DND-41 (cell line): ENCODE measurements at regions not wholly inside any gene's neighbourhood (a gene's known extent, or its start where the extent isn't known, plus 50 kb on each side); places are given as distances from the start of the nearest gene placed in this dataset.

Source experiments
- ATAC-seq: fragments of 200-7000 bp; cut with Tn5 transposase; 3 replicates; pipeline ENCODE4 v1.9.1; 2021; ENCODE audit warnings: low read depth; ENCODE audit not compliant: insufficient read depth
- DNase-seq: peaks from one replicate; pipeline ENCODE4 v3.0.0-alpha.2; 2020
- H2AFZ ChIP-seq: 2 replicates; pipeline ENCODE4 v1.6.0; 2012; ENCODE audit warnings: low read depth, low read length
- H3K27ac ChIP-seq: 2 replicates; pipeline ENCODE4 v1.5.1; 2012; ENCODE audit warnings: low read length, inconsistent platforms
- H3K27me3 ChIP-seq: fragments of 200-600 bp; sonication (generic); 2 replicates; pipeline ENCODE4 v1.6.0; 2012; ENCODE audit warnings: low read length, mild to moderate bottlenecking, inconsistent platforms; ENCODE audit not compliant: insufficient read depth, poor library complexity
- H3K36me3 ChIP-seq: 2 replicates; pipeline ENCODE4 v1.5.1; 2012; ENCODE audit warnings: low read length, inconsistent platforms; ENCODE audit not compliant: insufficient read depth
- H3K4me1 ChIP-seq: 2 replicates; pipeline ENCODE4 v1.5.1; 2012; ENCODE audit warnings: mild to moderate bottlenecking, low read length; ENCODE audit not compliant: insufficient read depth
- H3K4me2 ChIP-seq: 2 replicates; pipeline ENCODE4 v1.6.0; 2012; ENCODE audit warnings: mild to moderate bottlenecking, moderate library complexity, low read length, inconsistent platforms; ENCODE audit not compliant: insufficient read depth
- H3K4me3 ChIP-seq, 2 experiments: fragments of 200-600 bp in 1 of 2; shearing (Covaris generic) in 1 of 2; 2 replicates each; pipeline ENCODE4 v1.5.1; 2012 to 2016; ENCODE audit warnings: inconsistent platforms in 2 of 2, low read length in 2 of 2, mild to moderate bottlenecking in 2 of 2, low read depth in 1 of 2, moderate library complexity in 1 of 2
- H3K79me2 ChIP-seq: 2 replicates; pipeline ENCODE4 v1.6.0; 2012; ENCODE audit warnings: low read length, inconsistent platforms; ENCODE audit not compliant: insufficient read depth
- H3K9ac ChIP-seq: 2 replicates; pipeline ENCODE4 v1.6.0; 2012; ENCODE audit warnings: low read depth, mild to moderate bottlenecking, inconsistent platforms, low read length, moderate library complexity
- H3K9me3 ChIP-seq: 2 replicates; pipeline ENCODE4 v1.5.1; 2012; ENCODE audit warnings: low read length, moderate library complexity, mild to moderate bottlenecking, inconsistent platforms; ENCODE audit not compliant: insufficient read depth, severe bottlenecking
- H4K20me1 ChIP-seq: 2 replicates; pipeline ENCODE4 v1.6.0; 2012; ENCODE audit warnings: low read length; ENCODE audit not compliant: insufficient read depth
- EZH2 ChIP-seq: IDR thresholded peaks from 3 replicates; pipeline ENCODE4 v1.6.1; 2012; ENCODE audit warnings: borderline replicate concordance, low read depth, mild to moderate bottlenecking, moderate library complexity, low read length, inconsistent platforms; ENCODE audit not compliant: severe bottlenecking
- TF ChIP-seq, protein P1 (sequence below): IDR thresholded peaks from 2 replicates; pipeline ENCODE4 v1.5.1; 2012; ENCODE audit warnings: borderline replicate concordance, low read length, moderate library complexity, mild to moderate bottlenecking; ENCODE audit not compliant: poor library complexity, severe bottlenecking; ENCODE audit errors: extremely low read depth

DNA sequence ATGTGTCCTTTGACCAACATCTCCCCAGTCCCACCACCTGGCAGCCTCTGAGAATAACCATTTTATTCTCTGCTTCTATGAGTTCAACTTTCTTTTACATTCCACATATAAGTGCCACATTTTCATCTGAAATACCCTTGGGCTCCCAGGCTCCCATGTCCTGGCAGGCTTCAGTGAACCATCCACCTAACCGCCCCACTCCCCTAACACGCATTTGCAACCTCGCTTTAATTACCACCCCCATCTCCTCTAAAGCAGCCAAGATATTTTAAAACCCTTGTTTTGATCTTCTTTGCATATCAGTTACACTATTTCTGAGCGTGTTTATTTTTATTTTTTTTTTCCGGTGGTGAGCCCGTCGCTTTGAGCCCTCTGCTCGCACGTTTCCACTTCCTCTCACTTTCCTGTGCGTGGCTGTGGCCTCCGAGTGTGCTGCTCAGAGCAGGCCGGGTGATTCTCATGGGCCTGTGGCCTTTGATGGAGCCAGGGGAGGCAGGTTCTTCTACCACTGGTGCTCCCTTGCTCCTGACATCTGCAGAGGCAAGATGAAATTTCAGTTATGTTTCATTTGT is 195.4 kb upstream of the LPP start:
- H4K20me1 ChIP-seq: no peaks in the 10 kb centered on the region
- peak overlapping the region; percentile 85 for H2AFZ ChIP-seq
- H3K9ac ChIP-seq: peak overlapping the region; percentile 53
- H3K4me1 ChIP-seq: peaks cover 47% of the 10 kb centered on the region
- TF ChIP-seq EZH2: no peak
- TF ChIP-seq, protein P1, sequence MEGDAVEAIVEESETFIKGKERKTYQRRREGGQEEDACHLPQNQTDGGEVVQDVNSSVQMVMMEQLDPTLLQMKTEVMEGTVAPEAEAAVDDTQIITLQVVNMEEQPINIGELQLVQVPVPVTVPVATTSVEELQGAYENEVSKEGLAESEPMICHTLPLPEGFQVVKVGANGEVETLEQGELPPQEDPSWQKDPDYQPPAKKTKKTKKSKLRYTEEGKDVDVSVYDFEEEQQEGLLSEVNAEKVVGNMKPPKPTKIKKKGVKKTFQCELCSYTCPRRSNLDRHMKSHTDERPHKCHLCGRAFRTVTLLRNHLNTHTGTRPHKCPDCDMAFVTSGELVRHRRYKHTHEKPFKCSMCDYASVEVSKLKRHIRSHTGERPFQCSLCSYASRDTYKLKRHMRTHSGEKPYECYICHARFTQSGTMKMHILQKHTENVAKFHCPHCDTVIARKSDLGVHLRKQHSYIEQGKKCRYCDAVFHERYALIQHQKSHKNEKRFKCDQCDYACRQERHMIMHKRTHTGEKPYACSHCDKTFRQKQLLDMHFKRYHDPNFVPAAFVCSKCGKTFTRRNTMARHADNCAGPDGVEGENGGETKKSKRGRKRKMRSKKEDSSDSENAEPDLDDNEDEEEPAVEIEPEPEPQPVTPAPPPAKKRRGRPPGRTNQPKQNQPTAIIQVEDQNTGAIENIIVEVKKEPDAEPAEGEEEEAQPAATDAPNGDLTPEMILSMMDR: peak; percentile 17
- no peaks in the 10 kb centered on the region for H3K79me2 ChIP-seq
- H3K27ac ChIP-seq: peak overlapping the region; percentile 98
- peak; percentile 89 for DNase-seq
- ATAC-seq: peak; percentile 96
- no peaks in the 10 kb centered on the region for H3K36me3 ChIP-seq
- no peaks in the 10 kb centered on the region for H3K27me3 ChIP-seq
- H3K4me2 ChIP-seq: peak overlapping the region; percentile 60
- no peaks in the 10 kb centered on the region for H3K9me3 ChIP-seq
- peak overlapping the region in 1 of 2 experiments; percentile 34; a peak in 2 of 4 replicates for H3K4me3 ChIP-seq

GRCh38 chr3:187960820-187961219 is 193.1 kb upstream of the LPP start:
- Histone ChIP-seq H3K4me1 (peaks cover 61% of the 10 kb centered on the region), H3K79me2 (no peaks in the 10 kb centered on the region), H3K4me2 (no peak overlapping the region), H3K9ac (no peak overlapping the region), H2AFZ (no peak overlapping the region), H3K27me3 (no peaks in the 10 kb centered on the region), H3K36me3 (no peaks in the 10 kb centered on the region), H4K20me1 (no peaks in the 10 kb centered on the region), H3K4me3 (no peak overlapping the region), H3K27ac (no peak overlapping the region), H3K9me3 (no peaks in the 10 kb centered on the region)
- DNase-seq (no peak), ATAC-seq (no peak)
- TF ChIP-seq, protein P1: no peak
- TF ChIP-seq EZH2: no peak

DNA sequence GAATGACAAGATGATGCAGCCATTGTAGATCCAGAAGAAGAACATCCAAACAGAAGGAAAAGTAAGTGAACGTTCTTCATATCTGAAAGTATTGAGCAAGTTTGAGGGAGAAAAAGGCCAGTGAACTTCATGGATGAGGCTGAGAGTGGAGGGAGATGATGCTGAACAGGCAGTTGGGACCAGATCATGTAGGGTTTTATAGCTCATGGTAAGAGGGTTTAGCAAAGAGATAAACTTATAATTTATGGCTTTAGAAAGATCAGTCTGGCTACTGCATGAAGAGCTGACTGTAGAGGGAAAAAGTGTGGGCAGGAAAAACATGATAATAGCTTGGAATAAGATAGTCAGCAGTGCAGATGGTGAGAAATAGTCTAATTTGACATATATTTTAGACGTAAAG is 192.6 kb upstream of the LPP start:
- Histone ChIP-seq H3K27ac (no peak overlapping the region), H3K27me3 (no peaks in the 10 kb centered on the region), H3K4me1 (peaks cover 66% of the 10 kb centered on the region), H3K79me2 (no peaks in the 10 kb centered on the region), H2AFZ (no peak overlapping the region), H3K4me2 (no peak overlapping the region), H4K20me1 (no peaks in the 10 kb centered on the region), H3K9me3 (no peaks in the 10 kb centered on the region), H3K4me3 (no peak overlapping the region), H3K9ac (no peak overlapping the region), H3K36me3 (no peaks in the 10 kb centered on the region)
- TF ChIP-seq, protein P1: no peak
- TF ChIP-seq EZH2: no peak
- ATAC-seq: no peak
- DNase-seq: no peak
